Panc1 (cell line): ENCODE measurements at regions not wholly inside any gene's neighbourhood (a gene's known extent, or its start where the extent isn't known, plus 50 kb on each side); places are given as distances from the start of the nearest gene placed in this dataset.

Experiments used
- ATAC-seq: fragments of 200-7000 bp; cut with Tn5 transposase; 2 replicates; pipeline ENCODE4 v1.9.1; 2020; ENCODE audit warnings: mild to moderate bottlenecking, moderate library complexity
- BruUV-seq: library from RNA; stranded (reverse); fragments of 400-500 nt; replicated peaks from 2 replicates; lab custom pipeline; 2021; lab: Mats Ljungman, UMichigan
- CTCF ChIA-PET: fragments of 300-600 bp; sonication (Branson Sonifier 250); formaldehyde crosslinking; loops from one replicate; lab custom pipeline; 2022; ENCODE audit warnings: antibody characterized with exemption; lab: Charles Lee
- POLR2A ChIA-PET: fragments of 300-600 bp; sonication (Branson Sonifier 250); formaldehyde crosslinking; loops from one replicate; lab custom pipeline; 2022; ENCODE audit warnings: antibody characterized with exemption; lab: Charles Lee
- DNase-seq: peaks from one replicate; pipeline ENCODE4 v3.0.0-alpha.2; 2010; ENCODE audit warnings: low read depth, low spot score
- H3K27ac ChIP-seq: 2 replicates; pipeline ENCODE4 v1.5.1; 2011; ENCODE audit warnings: mild to moderate bottlenecking, low read length, inconsistent platforms
- H3K27me3 ChIP-seq: fragments of 200-500 bp; sonication (Bioruptor generic); 2 replicates; pipeline ENCODE4 v1.6.0; 2014; ENCODE audit warnings: low read length, inconsistent platforms; ENCODE audit not compliant: control insufficient read depth, insufficient read depth
- H3K36me3 ChIP-seq: fragments of 200-500 bp; sonication (Bioruptor generic); 2 replicates; pipeline ENCODE4 v1.5.1; 2014; ENCODE audit warnings: inconsistent platforms, mild to moderate bottlenecking, low read length, moderate library complexity; ENCODE audit not compliant: control insufficient read depth, insufficient read depth
- H3K4me1 ChIP-seq: 2 replicates; pipeline ENCODE4 v1.5.1; 2011; ENCODE audit warnings: inconsistent platforms, mild to moderate bottlenecking, low read length, moderate library complexity; ENCODE audit not compliant: control insufficient read depth, insufficient read depth
- H3K4me3 ChIP-seq, 2 experiments: 2 replicates each; pipeline ENCODE4 v1.5.1; 2011 to 2012; ENCODE audit warnings: low read depth in 2 of 2, low read length in 2 of 2, mild to moderate bottlenecking in 2 of 2, inconsistent platforms in 1 of 2, moderate library complexity in 1 of 2
- H3K9me3 ChIP-seq: fragments of 200-500 bp; sonication (Bioruptor generic); 2 replicates; pipeline ENCODE4 v1.5.1; 2014; ENCODE audit warnings: low read depth, mild to moderate bottlenecking, inconsistent platforms, low read length, moderate library complexity; ENCODE audit not compliant: control insufficient read depth, insufficient read depth
- CTCF ChIP-seq: fragments of 450-650 bp; IDR thresholded peaks from 2 replicates; pipeline ENCODE4 v1.5.1; 2017; ENCODE audit warnings: mild to moderate bottlenecking
- POLR2AphosphoS5 ChIP-seq: IDR thresholded peaks from 2 replicates; pipeline ENCODE4 v1.6.1; 2012; ENCODE audit warnings: mild to moderate bottlenecking, low read depth, low read length, moderate library complexity
- REST ChIP-seq, 2 experiments: IDR thresholded peaks; 2 replicates each; pipeline ENCODE4 v1.6.1; 2011 to 2012; ENCODE audit warnings: low read depth in 2 of 2, control low read depth in 1 of 2, low read length in 1 of 2, mild to moderate bottlenecking in 1 of 2, moderate library complexity in 1 of 2; ENCODE audit not compliant: insufficient read depth in 1 of 2
- SIN3A ChIP-seq: IDR thresholded peaks from 2 replicates; pipeline ENCODE4 v1.6.1; 2012; ENCODE audit warnings: low read depth, mild to moderate bottlenecking, low read length, moderate library complexity, borderline replicate concordance; ENCODE audit not compliant: insufficient read depth
- TCF7L2 ChIP-seq: IDR thresholded peaks from 2 replicates; pipeline ENCODE4 v1.6.1; 2011; ENCODE audit warnings: mild to moderate bottlenecking, low read depth, low read length, inconsistent platforms
- in situ Hi-C: cut with HindIII; loops from 2 replicates; pipeline ENCODE4 v1.10.0; 2016; ENCODE audit warnings: low sequenced_read_pairs, low pct_unique_long_range_greater_than_20kb
- intact Hi-C: fragments of 100-400 bp; cut with micrococcal nuclease; formaldehyde crosslinking; loops from one replicate; pipeline ENCODE4 v1.10.0; 2022; ENCODE audit not compliant: unreplicated experiment

- Histone ChIP-seq H3K4me1 (no peaks in the 10 kb centered on the region), H3K4me3 (no peak overlapping the region), H3K36me3 (no peaks in the 10 kb centered on the region), H3K27ac (no peak overlapping the region), H3K27me3 (no peaks in the 10 kb centered on the region), H3K9me3 (no peaks in the 10 kb centered on the region)
- ATAC-seq (no peak), DNase-seq (no peak)
- intact Hi-C loops (no loop called here), in situ Hi-C loops (no loop called here)
- ChIA-PET CTCF (interaction anchor here (0.6 kb wide), 1 partner anchor 28 kb away, joined by 3 read pairs; no protein-coding TSS in a partner anchor), POLR2A (no interaction called here)
- no peak for TF ChIP-seq TCF7L2
- no peak for TF ChIP-seq CTCF
- no peak for TF ChIP-seq SIN3A
- TF ChIP-seq POLR2AphosphoS5: no peak
- TF ChIP-seq REST (IDR thresholded peaks at IDR 0.05; ENCODE audit: insufficient read depth in 1 of 2, low read depth in 2 of 2, low read length in 1 of 2): no peak
- no TSS peak for BruUV-seq
These were observed 177.3 kb upstream of the ARRDC4 start for GRCh38 chr15:97783240-97783639.

GRCh38 chr15:97786741-97787140 is 173.8 kb upstream of the ARRDC4 start:
- H3K9me3 ChIP-seq: no peaks in the 10 kb centered on the region
- no peaks in the 10 kb centered on the region for H3K36me3 ChIP-seq
- BruUV-seq: no TSS peak
- POLR2A ChIA-PET: no interaction called here
- H3K4me3 ChIP-seq: no peak overlapping the region
- in situ Hi-C loops (no loop called here), intact Hi-C loops (no loop called here)
- no peak overlapping the region for H3K27ac ChIP-seq
- CTCF ChIA-PET: no interaction called here
- DNase-seq (no peak), ATAC-seq (no peak)
- no peaks in the 10 kb centered on the region for H3K27me3 ChIP-seq
- no peaks in the 10 kb centered on the region for H3K4me1 ChIP-seq
- no peak for TF ChIP-seq REST (IDR thresholded peaks at IDR 0.05; ENCODE audit: insufficient read depth in 1 of 2, low read depth in 2 of 2, low read length in 1 of 2)
